Immature natural killer cell (primary cell): ENCODE measurements at regions not wholly inside any gene's neighbourhood (a gene's known extent, or its start where the extent isn't known, plus 50 kb on each side); places are given as distances from the start of the nearest gene placed in this dataset.

Experiments used
- DNase-seq, 3 donors: peaks; one replicate each; pipeline ENCODE4 v3.0.0; 2022; ENCODE audit warnings: mixed read lengths in 1 of 3
- H3K27ac Mint-ChIP-seq, 6 donors: one replicate each; pipeline ENCODE4 v1.8.0; 2020; ENCODE audit warnings: mixed read lengths in 6 of 6, mild to moderate bottlenecking in 5 of 6, inconsistent platforms in 4 of 6, moderate library complexity in 3 of 6
- H3K27me3 Mint-ChIP-seq, 3 donors: one replicate each; pipeline ENCODE4 v1.8.0; 2020 to 2021; ENCODE audit warnings: low read depth in 3 of 3, mild to moderate bottlenecking in 3 of 3, mixed read lengths in 3 of 3, moderate library complexity in 3 of 3, inconsistent platforms in 1 of 3
- H3K36me3 Mint-ChIP-seq, 3 donors: one replicate each; pipeline ENCODE4 v1.8.0; 2020; ENCODE audit warnings: mixed read lengths in 3 of 3, inconsistent platforms in 2 of 3, mild to moderate bottlenecking in 2 of 3
- H3K4me1 Mint-ChIP-seq, 2 donors: one replicate each; pipeline ENCODE4 v1.8.0; 2020; ENCODE audit warnings: inconsistent platforms in 2 of 2, mild to moderate bottlenecking in 2 of 2, mixed read lengths in 2 of 2, moderate library complexity in 1 of 2
- H3K4me3 Mint-ChIP-seq, 5 donors: one replicate each; pipeline ENCODE4 v1.8.0; 2020; ENCODE audit warnings: mild to moderate bottlenecking in 5 of 5, mixed read lengths in 5 of 5, inconsistent platforms in 3 of 5, moderate library complexity in 3 of 5
- H3K9me3 Mint-ChIP-seq, 6 donors: one replicate each; pipeline ENCODE4 v1.8.0; 2020; ENCODE audit warnings: mild to moderate bottlenecking in 6 of 6, mixed read lengths in 6 of 6, inconsistent platforms in 4 of 6, moderate library complexity in 3 of 6

DNA sequence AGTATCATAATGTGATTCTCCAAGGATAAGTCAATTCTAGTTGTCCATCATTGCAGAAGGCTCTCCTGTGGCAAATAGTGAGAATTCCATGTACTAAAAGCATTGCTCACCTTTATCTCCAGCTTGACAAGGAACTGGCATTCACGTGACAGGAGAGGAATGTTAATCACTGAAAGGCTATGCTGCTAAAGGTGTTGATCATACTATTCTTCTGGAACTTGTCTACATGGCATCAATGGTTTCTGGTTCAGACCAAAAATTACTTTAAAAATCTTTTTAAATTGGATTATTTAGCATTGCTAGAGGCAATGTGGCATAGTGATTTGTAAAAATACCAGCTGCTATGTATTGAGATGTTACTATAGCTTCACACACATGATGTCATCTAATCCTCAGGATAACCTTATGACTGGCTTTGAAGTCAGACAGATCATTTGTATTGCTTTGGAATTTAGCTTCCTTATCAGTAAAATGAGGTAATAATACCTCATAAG lies 414.4 kb downstream of the MTX2 start:
- Mint-ChIP-seq H3K4me1 (no peaks in the 10 kb centered on the region), H3K4me3 (no peak overlapping the region), H3K27ac (no peak overlapping the region), H3K27me3 (peaks cover 6 to 10% (median 6%) of the 10 kb centered on the region in 3 donors), H3K9me3 (no peaks in the 10 kb centered on the region), H3K36me3 (no peaks in the 10 kb centered on the region)
- DNase-seq, result no peak

DNA sequence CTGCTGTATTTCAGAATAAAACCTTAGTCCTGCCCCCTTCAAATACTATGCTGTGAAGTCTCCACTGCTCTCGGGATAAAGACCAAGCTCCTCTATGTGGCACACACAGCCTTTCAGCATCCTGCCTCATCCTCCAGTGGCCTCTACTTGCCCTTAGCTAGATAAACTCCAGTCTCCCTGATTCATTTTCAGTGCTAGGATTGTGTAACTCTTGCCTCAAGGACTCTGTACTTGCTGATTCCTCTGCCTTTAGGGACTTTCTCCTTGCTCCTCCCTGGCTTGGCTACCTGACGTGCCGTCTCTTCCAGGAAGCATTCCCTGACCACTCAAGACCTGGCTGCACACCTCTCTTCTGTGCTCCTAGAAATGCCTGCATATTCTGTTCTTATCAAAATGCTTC lies 416.7 kb downstream of the MTX2 start:
- Mint-ChIP-seq H3K36me3 (no peaks in the 10 kb centered on the region), H3K27ac (no peak overlapping the region), H3K4me3 (no peak overlapping the region), H3K27me3 (peaks cover 4 to 6% (median 6%) of the 10 kb centered on the region in 3 donors), H3K4me1 (no peaks in the 10 kb centered on the region), H3K9me3 (no peaks in the 10 kb centered on the region)
- no peak for DNase-seq

DNA sequence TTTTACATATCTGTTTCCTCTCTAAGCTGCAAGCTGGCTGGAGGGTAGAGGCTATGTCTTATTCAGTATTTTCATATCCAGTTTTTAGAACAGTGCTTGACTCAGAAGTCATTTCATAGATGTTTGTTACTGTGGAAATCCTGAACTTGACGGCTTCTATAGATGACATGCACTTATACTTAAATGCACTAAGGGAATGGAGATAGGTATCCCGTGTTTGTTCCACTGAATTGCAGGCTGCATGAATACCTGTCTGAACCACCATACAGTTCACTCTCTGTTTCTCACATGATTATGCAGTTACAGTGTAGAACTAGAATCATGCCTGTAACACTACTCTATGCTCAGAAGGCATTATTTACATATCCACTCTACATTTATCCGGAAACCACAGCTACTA lies 417.1 kb downstream of the MTX2 start:
- DNase-seq, result no peak
- Mint-ChIP-seq H3K9me3 (peaks cover 0 to 2% (median 0%) of the 10 kb centered on the region in 6 donors), H3K27ac (no peak overlapping the region), H3K4me3 (no peak overlapping the region), H3K4me1 (no peaks in the 10 kb centered on the region), H3K36me3 (no peaks in the 10 kb centered on the region), H3K27me3 (peaks cover 4 to 6% (median 6%) of the 10 kb centered on the region in 3 donors)

DNA sequence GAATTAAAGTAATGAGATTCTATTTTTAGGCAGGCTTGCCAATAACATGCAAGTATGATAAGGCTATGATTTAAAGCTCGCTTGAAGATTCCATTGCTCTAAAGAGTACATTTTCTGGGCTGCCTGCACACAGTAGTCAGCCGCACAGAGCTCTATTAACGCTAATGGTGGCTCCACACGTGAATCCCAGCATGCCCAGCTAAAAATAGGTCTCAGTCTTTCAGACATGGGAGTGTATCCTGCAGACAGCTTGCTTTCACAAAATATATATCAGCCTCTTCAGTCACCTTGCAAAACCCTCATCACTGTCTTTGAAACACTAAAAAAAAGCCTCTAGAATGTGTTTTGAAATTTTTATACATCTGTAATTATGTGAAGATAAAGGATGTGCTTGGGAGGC lies 418.1 kb downstream of the MTX2 start:
- Mint-ChIP-seq H3K27ac (no peak overlapping the region), H3K4me1 (no peaks in the 10 kb centered on the region), H3K27me3 (peaks cover 4 to 6% (median 6%) of the 10 kb centered on the region in 3 donors), H3K36me3 (no peaks in the 10 kb centered on the region), H3K4me3 (no peak overlapping the region), H3K9me3 (peaks cover 0 to 2% (median 0%) of the 10 kb centered on the region in 6 donors)
- DNase-seq, result no peak

DNA sequence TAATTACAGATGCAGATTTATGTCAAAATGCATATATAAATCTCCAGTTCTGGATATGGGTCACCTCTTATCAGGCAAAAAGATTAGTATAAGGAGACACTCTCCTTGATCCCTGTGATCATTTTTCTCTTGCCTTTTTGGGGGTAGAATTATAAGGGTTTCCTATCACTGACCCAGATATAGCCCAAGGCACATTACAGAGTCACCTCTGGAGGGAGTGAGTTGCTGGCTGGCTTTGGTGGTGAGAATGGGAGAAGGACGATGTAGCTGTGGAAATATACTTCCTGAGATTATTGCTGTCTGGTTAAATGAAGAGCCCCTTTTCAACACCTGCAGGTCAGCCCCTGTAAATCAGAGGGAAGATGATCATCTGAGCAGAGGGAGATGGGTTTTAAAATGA lies 418.7 kb downstream of the MTX2 start:
- H3K9me3 Mint-ChIP-seq, result peaks cover 0 to 2% (median 0%) of the 10 kb centered on the region in 6 donors
- H3K36me3 Mint-ChIP-seq, result no peaks in the 10 kb centered on the region
- H3K4me1 Mint-ChIP-seq, result no peaks in the 10 kb centered on the region
- H3K4me3 Mint-ChIP-seq, result no peak overlapping the region
- no peak overlapping the region for H3K27ac Mint-ChIP-seq
- H3K27me3 Mint-ChIP-seq, result peaks cover 4 to 6% (median 5%) of the 10 kb centered on the region in 3 donors
- no peak for DNase-seq

DNA sequence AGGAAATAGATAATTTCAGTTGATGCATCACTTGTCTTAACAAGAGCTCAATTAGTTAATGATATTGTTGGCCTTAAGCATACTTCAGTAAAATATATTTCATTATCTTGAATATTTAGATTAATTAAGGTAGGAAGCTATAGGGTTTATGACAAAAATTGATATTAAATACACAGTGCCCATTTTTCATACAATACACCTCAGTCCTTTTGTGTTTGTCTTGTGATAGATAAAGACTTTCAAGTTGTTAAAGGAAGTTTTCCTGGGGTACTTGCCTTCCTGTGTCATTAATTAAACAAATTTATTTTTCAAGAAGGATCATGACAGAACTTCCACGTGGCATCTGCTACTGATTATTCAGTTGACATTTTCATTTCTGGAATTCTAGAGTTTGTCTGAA lies 420.5 kb downstream of the MTX2 start:
- H3K4me3 Mint-ChIP-seq, result no peak overlapping the region
- H3K4me1 Mint-ChIP-seq, result no peaks in the 10 kb centered on the region
- peaks cover 3 to 7% (median 7%) of the 10 kb centered on the region in 3 donors for H3K27me3 Mint-ChIP-seq
- no peak overlapping the region for H3K27ac Mint-ChIP-seq
- H3K9me3 Mint-ChIP-seq, result peaks cover 0 to 2% (median 0%) of the 10 kb centered on the region in 6 donors
- no peaks in the 10 kb centered on the region for H3K36me3 Mint-ChIP-seq
- no peak for DNase-seq

DNA sequence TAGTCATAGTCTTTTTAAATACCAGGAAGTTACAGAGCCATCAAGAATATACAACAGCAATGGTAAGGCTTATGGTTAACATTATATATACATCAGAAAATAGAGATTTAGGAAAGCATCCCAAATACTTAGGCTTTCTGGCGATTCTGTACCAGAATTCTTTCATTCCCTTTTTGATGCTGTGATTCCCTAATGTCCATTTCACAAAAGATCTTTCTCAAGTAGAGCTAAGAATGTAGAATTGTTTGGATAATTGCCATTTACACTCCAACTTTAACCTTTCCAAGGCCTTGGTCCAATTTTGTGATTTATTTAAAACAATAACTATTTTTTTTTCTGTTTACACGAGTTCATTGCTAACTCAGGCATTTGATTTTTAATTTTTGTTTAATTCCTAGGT lies 422.2 kb downstream of the MTX2 start:
- Mint-ChIP-seq H3K9me3 (peaks cover 0 to 2% (median 0%) of the 10 kb centered on the region in 6 donors), H3K36me3 (no peaks in the 10 kb centered on the region), H3K27me3 (peaks cover 3 to 12% (median 7%) of the 10 kb centered on the region in 3 donors), H3K27ac (no peak overlapping the region), H3K4me1 (no peaks in the 10 kb centered on the region), H3K4me3 (no peak overlapping the region)
- DNase-seq, result no peak

DNA sequence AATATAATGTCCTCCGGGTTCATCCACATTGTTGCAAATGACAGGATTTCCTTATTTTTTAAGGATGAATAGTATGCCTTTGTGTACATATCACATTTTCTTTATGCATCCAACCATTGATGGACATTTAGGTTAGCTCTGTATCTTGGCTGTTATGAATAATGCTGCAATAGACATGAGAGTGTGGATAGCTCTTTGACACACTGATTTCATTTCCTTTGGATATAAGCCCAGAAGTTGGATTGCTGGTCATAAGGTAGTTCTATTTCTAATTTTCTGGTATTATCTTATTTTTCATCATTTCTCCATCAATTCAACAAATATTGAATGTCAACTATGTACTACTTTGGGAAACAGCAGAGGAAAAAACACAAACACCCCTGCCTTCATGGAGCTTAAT lies 423.3 kb downstream of the MTX2 start:
- peaks cover 5 to 18% (median 10%) of the 10 kb centered on the region in 3 donors for H3K27me3 Mint-ChIP-seq
- H3K9me3 Mint-ChIP-seq, result peaks cover 0 to 2% (median 0%) of the 10 kb centered on the region in 6 donors
- DNase-seq, result no peak

DNA sequence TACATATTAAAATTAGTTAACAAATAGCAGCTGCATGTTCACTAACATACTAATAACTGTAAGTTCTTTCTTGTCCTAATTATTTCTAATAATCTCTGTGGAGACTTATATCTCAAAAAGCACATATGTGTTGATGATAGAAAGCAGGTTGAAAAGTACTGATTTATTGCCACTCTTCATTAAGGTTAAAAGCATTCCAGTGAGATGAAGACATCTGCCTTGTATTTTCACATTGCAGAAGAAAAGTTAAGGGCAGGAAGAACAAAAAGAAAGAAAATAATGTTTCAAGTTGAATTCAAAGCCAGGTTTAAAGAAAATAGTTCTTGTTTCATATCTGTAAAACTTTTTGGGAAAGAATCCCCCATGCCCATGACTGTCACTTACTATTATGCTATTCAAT lies 429.9 kb downstream of the MTX2 start:
- DNase-seq, result no peak
- Mint-ChIP-seq H3K4me1 (no peaks in the 10 kb centered on the region), H3K27me3 (peaks cover 3 to 12% (median 12%) of the 10 kb centered on the region in 3 donors), H3K4me3 (no peak overlapping the region), H3K9me3 (no peaks in the 10 kb centered on the region), H3K36me3 (no peaks in the 10 kb centered on the region), H3K27ac (no peak overlapping the region)

More for the DNA sequence above, 423.3 kb downstream of the MTX2 start:
- H3K36me3 Mint-ChIP-seq, result no peaks in the 10 kb centered on the region
- no peak overlapping the region for H3K27ac Mint-ChIP-seq
- H3K4me1 Mint-ChIP-seq, result no peaks in the 10 kb centered on the region
- H3K4me3 Mint-ChIP-seq, result no peak overlapping the region

DNA sequence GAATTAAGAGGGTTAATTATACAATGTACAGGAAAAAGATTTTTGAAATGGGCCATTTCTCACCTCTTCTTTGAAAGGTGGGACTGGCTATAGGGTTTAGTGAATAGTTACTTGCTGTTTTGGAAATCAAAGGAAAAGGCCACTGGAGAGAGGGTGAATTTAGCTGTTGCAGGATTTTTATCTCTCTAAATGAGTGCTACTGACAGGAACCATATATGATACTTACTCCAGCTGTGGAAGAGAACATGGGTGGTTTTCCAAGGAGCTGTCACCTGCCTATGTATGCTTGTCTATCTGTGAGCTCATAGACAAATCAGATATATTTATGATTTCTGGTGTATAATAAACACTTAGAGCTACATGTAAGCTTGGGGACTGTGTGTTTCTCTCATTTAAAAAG lies 430.4 kb downstream of the MTX2 start:
- no peaks in the 10 kb centered on the region for H3K4me1 Mint-ChIP-seq
- no peak overlapping the region for H3K27ac Mint-ChIP-seq
- H3K9me3 Mint-ChIP-seq, result no peaks in the 10 kb centered on the region
- no peaks in the 10 kb centered on the region for H3K36me3 Mint-ChIP-seq
- no peak overlapping the region for H3K4me3 Mint-ChIP-seq
- H3K27me3 Mint-ChIP-seq, result peaks cover 3 to 14% (median 12%) of the 10 kb centered on the region in 3 donors
- no peak for DNase-seq

DNA sequence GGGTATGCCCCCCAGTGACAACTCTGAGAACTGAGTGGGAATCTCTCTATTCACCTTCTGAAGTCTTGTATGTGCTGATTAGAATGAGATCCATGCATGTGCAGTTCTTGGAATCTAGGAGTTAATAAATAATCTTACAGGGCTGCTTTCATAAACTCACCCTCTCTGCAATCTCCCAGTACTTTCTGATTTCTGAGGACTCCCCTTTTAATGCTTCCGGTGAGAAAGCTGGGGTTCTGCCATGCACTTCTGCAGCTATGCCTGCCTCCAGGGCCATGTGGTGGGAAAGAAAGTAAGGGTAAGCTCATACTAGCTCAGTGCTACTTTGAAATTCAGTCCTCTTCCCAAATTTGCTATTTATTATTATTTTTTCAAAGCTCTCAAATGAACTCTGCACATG lies 432.9 kb downstream of the MTX2 start:
- no peak overlapping the region for H3K4me3 Mint-ChIP-seq
- no peak for DNase-seq
- H3K27me3 Mint-ChIP-seq, result peaks cover 4 to 19% (median 5%) of the 10 kb centered on the region in 3 donors
- H3K4me1 Mint-ChIP-seq, result no peaks in the 10 kb centered on the region
- H3K36me3 Mint-ChIP-seq, result no peaks in the 10 kb centered on the region
- no peak overlapping the region for H3K27ac Mint-ChIP-seq
- no peaks in the 10 kb centered on the region for H3K9me3 Mint-ChIP-seq

DNA sequence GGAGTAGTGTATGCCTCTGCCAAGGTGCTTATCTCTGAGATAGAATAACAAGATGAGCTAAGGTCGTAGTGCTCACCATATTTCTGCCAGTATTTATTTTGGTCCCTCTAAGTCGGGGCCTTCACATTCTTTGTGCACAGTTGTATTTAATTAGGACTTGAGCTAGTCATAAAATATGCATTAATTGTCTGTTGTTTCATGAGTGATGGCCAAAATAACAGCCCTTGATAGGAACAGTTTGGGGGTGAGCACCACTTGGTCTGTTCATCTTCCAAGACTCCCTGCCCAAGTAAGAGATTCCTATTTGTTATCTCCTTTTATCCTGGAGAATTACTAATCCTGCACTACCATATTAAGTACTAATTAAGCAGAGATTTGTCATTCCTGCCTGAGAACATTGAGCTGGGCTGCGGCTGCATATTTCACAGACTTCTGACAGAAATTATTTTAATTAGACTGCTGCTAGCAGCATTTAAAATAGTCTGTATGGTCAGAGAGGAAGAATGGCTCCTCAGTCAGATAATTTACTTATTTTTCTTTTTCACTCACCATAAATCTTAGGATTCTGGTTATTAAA lies 435.1 kb downstream of the MTX2 start:
- Mint-ChIP-seq H3K4me3 (no peak overlapping the region), H3K4me1 (no peaks in the 10 kb centered on the region), H3K36me3 (no peaks in the 10 kb centered on the region), H3K27me3 (peaks cover 2 to 12% (median 7%) of the 10 kb centered on the region in 3 donors), H3K27ac (no peak overlapping the region), H3K9me3 (no peaks in the 10 kb centered on the region)
- DNase-seq, result no peak

DNA sequence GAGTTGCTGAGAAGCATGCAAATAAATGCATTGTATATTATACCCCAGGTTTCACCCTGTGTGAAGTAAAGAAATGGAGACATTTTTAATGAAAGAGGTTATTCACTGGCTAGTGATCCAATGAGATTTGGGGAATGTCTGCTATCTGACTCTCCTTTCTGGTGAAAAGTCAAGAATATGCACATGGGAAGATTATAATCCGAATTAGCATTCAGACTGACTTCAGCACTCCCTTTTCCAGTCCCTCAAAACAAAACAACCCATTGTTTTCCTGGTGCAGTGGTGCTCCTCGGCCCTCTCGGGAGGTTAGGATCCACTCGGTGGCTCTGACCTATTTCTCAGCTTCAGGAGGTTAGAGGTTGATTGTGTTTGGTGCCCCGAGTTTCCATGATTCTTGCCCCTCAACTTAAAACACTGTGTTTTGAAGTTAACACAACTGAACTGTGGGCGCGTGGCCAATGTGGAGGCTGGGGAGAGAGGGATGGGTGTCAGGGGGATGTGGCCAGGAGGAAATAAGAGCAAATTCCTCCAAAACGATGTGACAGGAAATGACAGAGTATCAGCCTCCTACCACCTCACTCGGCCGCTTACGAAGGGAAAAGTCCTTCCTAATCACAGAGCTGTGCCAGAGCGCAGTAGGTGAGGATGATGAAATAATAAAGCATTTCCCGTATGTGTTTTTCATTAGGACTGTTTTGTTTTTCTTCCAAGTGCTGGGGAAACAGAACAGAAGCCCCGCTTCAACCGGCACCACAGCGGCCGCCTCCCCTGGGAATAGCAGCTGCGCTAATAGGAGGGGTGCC lies 440.1 kb downstream of the MTX2 start:
- Mint-ChIP-seq H3K4me3 (no peak overlapping the region), H3K36me3 (no peaks in the 10 kb centered on the region), H3K9me3 (no peaks in the 10 kb centered on the region), H3K27me3 (peaks cover 4 to 11% (median 9%) of the 10 kb centered on the region in 3 donors), H3K4me1 (no peaks in the 10 kb centered on the region), H3K27ac (no peak overlapping the region)
- DNase-seq, result no peak

DNA sequence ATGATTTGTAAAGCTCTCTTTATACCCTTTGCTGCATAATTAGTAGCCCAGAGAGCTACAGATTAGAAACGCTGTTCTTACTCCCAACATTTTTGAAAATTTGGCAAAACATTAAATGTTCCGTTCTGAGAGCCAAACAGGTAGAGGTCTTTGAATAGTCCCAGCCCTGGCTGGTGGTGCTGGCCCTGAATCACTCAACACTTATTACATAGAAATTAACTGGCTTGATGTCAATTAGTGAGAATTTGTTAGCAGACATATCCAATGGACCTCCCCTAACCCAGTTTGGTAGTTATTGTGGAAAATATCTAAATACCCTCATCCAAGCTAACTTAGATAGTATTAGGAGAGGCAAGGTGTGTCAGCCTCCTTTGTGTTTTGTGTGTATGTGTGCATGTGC lies 440.7 kb downstream of the MTX2 start:
- Mint-ChIP-seq H3K4me1 (no peaks in the 10 kb centered on the region), H3K27ac (no peak overlapping the region), H3K27me3 (peaks cover 2 to 11% (median 9%) of the 10 kb centered on the region in 3 donors), H3K36me3 (no peaks in the 10 kb centered on the region), H3K9me3 (no peaks in the 10 kb centered on the region), H3K4me3 (no peak overlapping the region)
- no peak for DNase-seq
